OCI-LY7 (cell line): ENCODE measurements at regions not wholly inside any gene's neighbourhood (a gene's known extent, or its start where the extent isn't known, plus 50 kb on each side); places are given as distances from the start of the nearest gene placed in this dataset.

Experiments
- CTCF ChIP-seq: fragments of 200-600 bp; sonication (generic); conservative IDR thresholded peaks from 2 replicates; pipeline ENCODE4 v1.5.1; 2014; ENCODE audit warnings: mild to moderate bottlenecking, antibody characterized with exemption, low read length, moderate library complexity, mixed read lengths
- EZH2phosphoT487 ChIP-seq: fragments of 200-600 bp; sonication (generic); IDR thresholded peaks from 2 replicates; pipeline ENCODE4 v1.6.1; 2018; ENCODE audit warnings: low read depth, borderline replicate concordance, mild to moderate bottlenecking, mixed run types, antibody characterized with exemption, low read length, moderate library complexity, mixed read lengths

- TF ChIP-seq CTCF = no peak
- TF ChIP-seq EZH2phosphoT487 = no peak
Observed at GRCh38 chr1:29395736-29396437, 159.6 kb downstream of the PTPRU start.
